NCI-H2196 (cell line): ENCODE measurements at regions not wholly inside any gene's neighbourhood (a gene's known extent, or its start where the extent isn't known, plus 50 kb on each side); places are given as distances from the start of the nearest gene placed in this dataset.

Experiments
- DNase-seq: peaks from one replicate; lab custom pipeline; 2025; ENCODE audit not compliant: unreplicated experiment; lab: John Stamatoyannopoulos, UW

DNA sequence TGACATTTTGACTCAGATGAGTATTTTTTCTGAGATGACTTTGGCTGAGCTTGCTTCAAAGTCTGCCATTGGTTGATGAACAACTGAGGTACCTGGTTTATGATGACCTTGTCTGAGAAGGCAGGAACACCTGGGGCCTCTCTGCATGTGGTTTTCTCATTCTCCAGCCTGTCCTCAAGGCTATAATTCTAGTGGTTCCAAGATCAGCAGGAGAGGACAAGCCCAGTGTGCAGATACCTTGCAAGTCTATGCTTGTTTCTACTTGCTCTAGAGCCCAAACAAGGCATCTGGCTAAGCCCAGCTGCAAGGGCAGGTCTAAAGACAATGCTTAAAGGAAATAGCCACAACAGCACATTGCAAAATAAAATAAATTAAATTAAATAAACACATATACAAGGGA lies 1100.0 kb downstream of the NLGN4Y start:
- no peak for DNase-seq

DNA sequence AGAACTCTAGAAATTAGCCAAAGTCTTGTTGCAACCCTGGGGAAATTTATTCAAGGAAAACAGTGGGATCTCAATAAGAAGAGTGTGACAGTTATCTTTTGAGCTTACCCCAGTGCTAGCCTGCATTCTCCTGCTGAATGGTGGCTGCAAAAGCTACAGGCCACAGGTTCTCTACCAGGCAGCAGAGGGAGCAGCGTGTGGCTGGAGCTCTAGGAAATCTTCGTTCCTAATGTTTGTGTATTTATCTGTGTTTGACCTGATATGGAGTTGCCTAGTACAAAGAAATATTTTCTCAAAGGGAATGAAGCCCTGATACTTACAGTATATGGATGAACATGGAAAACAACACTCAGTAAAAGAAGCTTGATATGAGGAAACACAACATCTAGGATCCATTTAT lies 1100.6 kb downstream of the NLGN4Y start:
- DNase-seq, result no peak

- DNase-seq, result no peak
Measured at GRCh38 chrY:15648198-15648597, 1123.9 kb downstream of the NLGN4Y start.

- DNase-seq, result no peak
Measured at GRCh38 chrY:15650056-15650455, 1125.7 kb downstream of the NLGN4Y start.

- no peak for DNase-seq
Measured at GRCh38 chrY:15688531-15688930, 1164.2 kb downstream of the NLGN4Y start.

DNA sequence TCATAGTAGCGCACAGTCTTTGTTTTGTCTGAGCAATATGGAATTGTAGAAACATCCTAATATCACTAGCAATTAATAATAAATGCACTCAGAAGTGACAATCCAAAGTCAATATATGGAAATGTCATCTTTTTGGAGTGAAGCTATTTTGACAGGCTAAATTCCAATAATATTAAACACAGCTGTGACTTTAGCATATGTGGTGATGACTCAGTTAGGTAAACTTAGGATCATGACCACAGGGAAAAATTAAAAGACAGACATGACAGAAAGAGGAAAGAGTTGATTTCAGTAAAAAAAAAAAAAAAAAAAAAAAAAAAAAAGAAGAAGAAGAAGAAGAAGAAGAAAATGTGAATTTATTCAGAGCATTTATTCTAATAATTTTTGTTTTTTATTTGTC lies 1165.7 kb downstream of the NLGN4Y start:
- DNase-seq, result no peak

GRCh38 chrY:15702131-15702530 lies 1177.8 kb downstream of the NLGN4Y start:
- no peak for DNase-seq

DNA sequence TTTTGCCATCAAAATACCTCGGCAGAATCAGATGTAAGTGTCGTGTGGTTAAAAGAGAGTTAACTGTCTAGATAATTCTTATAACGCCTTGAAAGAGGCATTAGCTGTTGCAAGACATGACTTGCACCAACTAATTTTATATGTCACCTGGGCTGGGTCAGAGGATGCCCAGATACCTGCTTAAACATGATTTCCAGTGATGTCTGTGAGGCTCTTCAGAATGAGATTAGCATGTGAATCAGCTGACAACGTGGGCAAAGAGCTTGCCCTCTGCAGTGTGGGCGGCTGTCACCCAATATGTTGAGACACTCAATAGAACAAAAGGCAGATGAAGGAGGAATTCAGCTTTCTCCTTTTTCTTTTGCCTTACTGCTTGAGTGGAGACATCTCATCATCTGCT lies 1180.6 kb downstream of the NLGN4Y start:
- DNase-seq, result no peak

- no peak for DNase-seq
Measured at GRCh38 chrY:15749533-15750433, 1225.5 kb downstream of the NLGN4Y start.

DNA sequence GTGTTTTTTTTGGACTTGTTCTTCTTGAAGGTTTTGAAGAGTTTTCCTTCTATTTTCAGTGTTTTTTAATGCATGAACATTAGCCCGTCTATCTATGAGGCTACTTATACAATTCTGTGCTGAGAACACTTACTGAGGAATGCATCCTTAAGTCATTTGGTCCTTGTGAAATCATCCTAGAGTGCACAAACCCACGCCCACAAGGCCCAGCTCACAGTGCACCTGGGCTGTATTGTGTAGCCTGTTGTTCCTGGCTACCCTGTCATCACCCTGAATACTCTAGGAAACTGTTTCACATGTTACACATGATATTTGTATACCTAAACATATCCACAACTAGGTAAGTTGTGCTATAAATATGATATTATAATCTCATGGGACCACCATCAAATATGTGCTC lies 1226.7 kb downstream of the NLGN4Y start:
- DNase-seq, result no peak

DNA sequence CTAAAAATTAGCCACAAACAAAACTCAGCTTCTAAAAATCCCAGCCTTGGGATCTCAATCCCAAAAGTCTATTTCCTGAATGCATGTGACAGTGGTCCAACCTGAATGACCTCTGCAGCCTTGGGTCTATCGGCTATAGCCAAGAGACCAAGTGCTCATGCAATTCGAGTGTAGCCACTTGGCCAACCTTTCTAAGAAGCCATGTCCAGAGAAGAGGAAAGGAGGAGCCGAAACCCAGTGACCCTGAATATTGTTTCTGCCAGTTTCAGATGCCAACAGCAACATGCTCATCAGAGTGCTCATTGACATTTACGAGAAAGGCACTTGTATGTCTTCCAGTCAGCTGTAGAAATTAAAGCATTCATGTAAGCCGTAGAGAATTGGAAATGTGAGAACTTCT lies 1231.9 kb downstream of the NLGN4Y start:
- DNase-seq, result no peak

GRCh38 chrY:15773579-15773978 lies 1249.2 kb downstream of the NLGN4Y start:
- no peak for DNase-seq

- no peak for DNase-seq
Measured at GRCh38 chrY:15775880-15776279, 1251.6 kb downstream of the NLGN4Y start.

DNA sequence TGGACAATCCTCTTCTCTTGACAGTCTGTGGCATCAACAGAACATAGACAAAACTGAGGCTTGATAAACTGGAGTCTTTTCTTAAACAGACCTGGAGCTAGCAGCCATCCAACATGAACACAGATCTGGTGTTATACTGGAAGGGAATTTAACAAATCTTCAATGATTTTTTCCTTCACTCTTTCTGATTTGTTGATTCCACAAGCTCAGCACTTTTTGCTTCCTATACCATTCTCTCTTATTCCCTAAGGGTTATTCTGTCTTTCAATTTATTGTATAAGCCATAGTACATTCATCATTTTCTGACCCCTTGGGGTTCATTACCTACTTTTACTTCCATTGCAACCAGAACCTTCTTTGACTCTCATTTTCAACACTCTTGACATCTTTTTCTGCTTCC lies 1255.6 kb downstream of the NLGN4Y start:
- no peak for DNase-seq

- DNase-seq, result no peak
Measured at GRCh38 chrY:15800021-15800420, 1275.7 kb downstream of the NLGN4Y start.

GRCh38 chrY:15805985-15806384 lies 1281.7 kb downstream of the NLGN4Y start:
- DNase-seq, result no peak

- DNase-seq, result no peak
Measured at GRCh38 chrY:15814241-15814640, 1289.9 kb downstream of the NLGN4Y start.
